Testis (tissue), 2 donors: ENCODE measurements at regions not wholly inside any gene's neighbourhood (a gene's known extent, or its start where the extent isn't known, plus 50 kb on each side); places are given as distances from the start of the nearest gene placed in this dataset.

ENCODE experiments used
- DNase-seq: peaks from one replicate; pipeline ENCODE4 v3.0.0-alpha.2; 2019
- H3K27ac ChIP-seq, 2 donors: fragments of 200-600 bp; sonication (generic); one replicate each; pipeline ENCODE4 v1.5.1; 2019
- H3K27me3 ChIP-seq: fragments of 200-600 bp; sonication (generic); one replicate; pipeline ENCODE4 v1.5.1; 2019
- H3K36me3 ChIP-seq: fragments of 200-600 bp; sonication (generic); one replicate; pipeline ENCODE4 v1.5.1; 2017; ENCODE audit warnings: low read depth; ENCODE audit errors: missing control alignments
- H3K4me1 ChIP-seq: fragments of 200-600 bp; sonication (generic); one replicate; pipeline ENCODE4 v1.5.1; 2019
- H3K4me3 ChIP-seq, 2 donors: fragments of 200-600 bp; sonication (generic); one replicate each; pipeline ENCODE4 v1.5.1; 2017 to 2019
- H3K9me3 ChIP-seq: fragments of 200-600 bp; sonication (generic); one replicate; pipeline ENCODE4 v1.5.1; 2017
- POLR2A ChIP-seq: fragments of 450-650 bp; IDR thresholded peaks from one replicate; pipeline ENCODE4 v1.6.1; 2017; ENCODE audit warnings: antibody characterized with exemption, mild to moderate bottlenecking, moderate library complexity
- WGBS, 2 donors: methylation state at CpG; one replicate each; pipeline ENCODE4 v1.1.5; 2018; 5-methylcytosine and 5-hydroxymethylcytosine counted together
- intact Hi-C: fragments of 100-400 bp; cut with DNase I; formaldehyde crosslinking; loops from one replicate; pipeline ENCODE4 v1.15.1; 2023; ENCODE audit warnings: low total_unique reads
- TF ChIP-seq, protein P1 (sequence below), 3 experiments: fragments of 450-650 bp in 2 of 3; fragments of 200-600 bp in 1 of 3; sonication (generic) in 1 of 3; IDR thresholded peaks; one replicate each; pipeline ENCODE4 v1.5.1; 2016 to 2019; ENCODE audit warnings: antibody characterized with exemption in 3 of 3, mild to moderate bottlenecking in 2 of 3, moderate library complexity in 1 of 3

DNA sequence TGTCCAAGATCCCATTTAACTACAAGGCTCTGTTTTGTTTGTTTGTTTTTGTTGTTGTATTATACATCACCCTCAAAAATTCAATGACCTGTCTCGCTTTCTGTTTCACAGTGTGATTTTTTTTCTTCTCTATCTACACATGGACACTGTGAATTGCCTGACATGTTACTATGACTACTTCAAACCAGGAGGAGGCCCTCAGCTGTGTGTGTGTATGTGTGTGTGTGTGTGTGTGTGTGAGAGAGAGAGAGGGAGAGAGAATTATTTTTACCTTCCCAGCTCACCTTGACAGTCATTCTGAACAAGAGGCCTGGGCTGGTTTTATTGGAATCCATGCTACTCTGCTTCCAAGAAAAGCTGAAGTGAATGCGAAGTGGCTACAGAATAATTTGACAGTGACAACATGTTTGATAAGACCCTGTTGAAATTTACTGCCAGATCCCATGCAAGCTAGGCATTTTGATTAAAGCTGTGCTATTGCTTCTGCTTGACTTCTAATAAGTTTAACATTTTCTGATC lies 841.4 kb downstream of the NSUN3 start:
- Histone ChIP-seq H3K27ac (no peak overlapping the region), H3K36me3 (no peaks in the 10 kb centered on the region), H3K4me3 (no peak overlapping the region), H3K27me3 (no peaks in the 10 kb centered on the region), H3K4me1 (no peaks in the 10 kb centered on the region), H3K9me3 (no peaks in the 10 kb centered on the region)
- no peak for TF ChIP-seq POLR2A
- TF ChIP-seq, protein P1, sequence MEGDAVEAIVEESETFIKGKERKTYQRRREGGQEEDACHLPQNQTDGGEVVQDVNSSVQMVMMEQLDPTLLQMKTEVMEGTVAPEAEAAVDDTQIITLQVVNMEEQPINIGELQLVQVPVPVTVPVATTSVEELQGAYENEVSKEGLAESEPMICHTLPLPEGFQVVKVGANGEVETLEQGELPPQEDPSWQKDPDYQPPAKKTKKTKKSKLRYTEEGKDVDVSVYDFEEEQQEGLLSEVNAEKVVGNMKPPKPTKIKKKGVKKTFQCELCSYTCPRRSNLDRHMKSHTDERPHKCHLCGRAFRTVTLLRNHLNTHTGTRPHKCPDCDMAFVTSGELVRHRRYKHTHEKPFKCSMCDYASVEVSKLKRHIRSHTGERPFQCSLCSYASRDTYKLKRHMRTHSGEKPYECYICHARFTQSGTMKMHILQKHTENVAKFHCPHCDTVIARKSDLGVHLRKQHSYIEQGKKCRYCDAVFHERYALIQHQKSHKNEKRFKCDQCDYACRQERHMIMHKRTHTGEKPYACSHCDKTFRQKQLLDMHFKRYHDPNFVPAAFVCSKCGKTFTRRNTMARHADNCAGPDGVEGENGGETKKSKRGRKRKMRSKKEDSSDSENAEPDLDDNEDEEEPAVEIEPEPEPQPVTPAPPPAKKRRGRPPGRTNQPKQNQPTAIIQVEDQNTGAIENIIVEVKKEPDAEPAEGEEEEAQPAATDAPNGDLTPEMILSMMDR (IDR thresholded peaks at IDR 0.05), result no peak
- 83 to 90% methylated on average over 2 of the region's 2 CpGs for WGBS, 2 donors
- intact Hi-C loops, result no loop called here
- no peak for DNase-seq

DNA sequence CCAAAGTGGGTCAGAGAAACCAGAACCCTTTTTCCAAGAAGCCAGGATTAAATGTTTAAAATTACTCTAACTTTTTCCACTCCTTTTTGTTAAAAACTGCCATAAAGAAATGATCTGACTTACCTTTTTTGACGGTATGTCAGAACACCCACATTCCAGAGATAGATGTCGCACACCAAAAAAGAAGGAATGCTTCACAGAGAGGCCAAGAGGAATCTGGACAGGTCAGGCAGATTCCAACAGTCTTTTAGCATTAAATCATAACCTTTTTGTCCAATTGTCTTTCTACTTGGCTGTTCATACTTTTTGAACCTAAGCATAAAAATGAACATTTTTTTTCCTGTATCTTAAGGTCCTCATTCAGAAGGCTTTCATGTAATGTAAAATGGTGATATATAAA lies 846.9 kb downstream of the NSUN3 start:
- Histone ChIP-seq H3K27me3 (no peaks in the 10 kb centered on the region), H3K9me3 (no peaks in the 10 kb centered on the region), H3K36me3 (no peaks in the 10 kb centered on the region), H3K4me1 (no peaks in the 10 kb centered on the region), H3K27ac (no peak overlapping the region), H3K4me3 (no peak overlapping the region)
- intact Hi-C loops, result no loop called here
- DNase-seq, result no peak
- TF ChIP-seq, protein P1 (IDR thresholded peaks at IDR 0.05), result no peak
- TF ChIP-seq POLR2A, result no peak
- 80 to 81% methylated on average over 2 of the region's 2 CpGs for WGBS, 2 donors

DNA sequence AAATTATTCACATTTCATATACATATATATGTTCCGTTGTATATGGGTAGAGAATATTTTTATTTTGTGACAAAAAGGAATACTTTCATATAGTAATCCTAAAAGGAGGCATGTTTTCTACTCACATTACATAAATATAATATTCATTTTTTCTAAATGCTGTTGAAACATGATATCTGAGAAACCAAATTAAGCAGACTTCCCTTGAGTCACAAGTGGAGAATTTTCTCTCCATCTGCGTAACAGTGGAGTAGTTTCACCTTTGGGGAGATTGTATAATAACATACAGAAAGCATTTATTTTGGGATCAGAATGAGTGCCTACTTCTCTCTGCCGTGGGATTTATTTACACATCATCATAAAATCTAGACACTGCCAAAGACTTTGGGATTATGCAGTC lies 849.8 kb downstream of the NSUN3 start:
- intact Hi-C loops, result no loop called here
- H3K9me3 ChIP-seq, result no peaks in the 10 kb centered on the region
- H3K27me3 ChIP-seq, result no peaks in the 10 kb centered on the region
- 94% methylated on average over 3 of the region's 3 CpGs for WGBS, 2 donors
- H3K36me3 ChIP-seq, result no peaks in the 10 kb centered on the region
- TF ChIP-seq, protein P1 (IDR thresholded peaks at IDR 0.05), result no peak
- TF ChIP-seq POLR2A, result no peak
- H3K4me3 ChIP-seq, result no peak overlapping the region
- no peak overlapping the region for H3K27ac ChIP-seq
- no peaks in the 10 kb centered on the region for H3K4me1 ChIP-seq
- DNase-seq, result no peak

DNA sequence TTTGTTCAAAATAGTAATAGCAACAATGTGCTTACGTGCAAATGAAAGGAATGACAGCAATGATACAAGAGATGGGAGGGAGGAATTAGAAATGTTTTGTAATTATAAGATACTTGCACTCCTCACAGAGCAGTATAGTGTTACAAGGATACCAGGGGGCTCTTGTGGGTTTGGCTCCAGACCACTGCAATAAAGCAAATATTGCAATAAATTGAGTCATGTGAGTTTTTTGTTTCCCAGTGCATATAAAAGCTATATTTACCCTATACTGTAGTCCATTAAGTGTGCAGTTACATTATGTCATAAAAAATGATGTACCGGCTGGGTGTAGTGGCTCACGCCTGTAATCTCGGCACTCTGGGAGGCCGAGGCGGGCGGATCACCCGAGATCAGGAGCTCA lies 864.3 kb downstream of the NSUN3 start:
- DNase-seq, result no peak
- no peaks in the 10 kb centered on the region for H3K9me3 ChIP-seq
- WGBS, 2 donors, result 60 to 84% methylated on average over 8 of the region's 8 CpGs
- TF ChIP-seq, protein P1 (IDR thresholded peaks at IDR 0.05), result no peak
- TF ChIP-seq POLR2A, result no peak
- H3K4me3 ChIP-seq, result no peak overlapping the region
- H3K36me3 ChIP-seq, result no peaks in the 10 kb centered on the region
- intact Hi-C loops, result no loop called here
- H3K4me1 ChIP-seq, result no peaks in the 10 kb centered on the region
- no peak overlapping the region for H3K27ac ChIP-seq
- H3K27me3 ChIP-seq, result no peaks in the 10 kb centered on the region

DNA sequence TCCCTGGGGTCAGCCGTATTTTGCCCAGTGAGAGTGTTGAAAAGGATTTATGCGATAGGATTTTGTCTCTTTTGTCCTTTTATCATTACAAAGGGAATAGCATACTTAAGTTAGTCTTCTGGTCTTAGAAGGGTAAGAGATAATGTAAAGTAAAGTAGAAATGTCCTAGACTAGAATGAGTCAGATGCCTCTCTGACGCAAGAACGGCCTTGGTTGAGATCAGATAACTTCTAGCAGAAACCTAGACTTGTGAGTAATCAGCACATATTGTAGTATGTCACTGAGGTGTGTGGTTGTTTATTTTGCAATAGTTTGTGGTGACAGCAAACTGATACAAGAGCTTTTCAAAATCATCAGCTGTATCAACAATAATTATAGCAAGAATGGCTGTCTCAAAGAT lies 866.1 kb downstream of the NSUN3 start:
- intact Hi-C loops, result no loop called here
- DNase-seq, result no peak
- H3K27me3 ChIP-seq, result no peaks in the 10 kb centered on the region
- H3K36me3 ChIP-seq, result no peaks in the 10 kb centered on the region
- no peak overlapping the region for H3K4me3 ChIP-seq
- 74 to 77% methylated on average over 4 of the region's 4 CpGs for WGBS, 2 donors
- no peak for TF ChIP-seq POLR2A
- TF ChIP-seq, protein P1 (IDR thresholded peaks at IDR 0.05), result no peak
- no peaks in the 10 kb centered on the region for H3K9me3 ChIP-seq
- no peak overlapping the region for H3K27ac ChIP-seq
- H3K4me1 ChIP-seq, result no peaks in the 10 kb centered on the region
